PC-9 (cell line): ENCODE measurements at regions not wholly inside any gene's neighbourhood (a gene's known extent, or its start where the extent isn't known, plus 50 kb on each side); places are given as distances from the start of the nearest gene placed in this dataset.

Experiments used
- BruUV-seq: library from RNA; stranded (reverse); fragments of 400-500 nt; replicated peaks from 2 replicates; lab custom pipeline; 2021; lab: Mats Ljungman, UMichigan
- CTCF ChIA-PET: fragments of 300-600 bp; sonication (Branson Sonifier 250); formaldehyde crosslinking; loops from one replicate; lab custom pipeline; 2022; ENCODE audit warnings: antibody characterized with exemption; lab: Charles Lee
- POLR2A ChIA-PET: fragments of 300-600 bp; sonication (Branson Sonifier 250); formaldehyde crosslinking; loops from one replicate; lab custom pipeline; 2022; ENCODE audit warnings: antibody characterized with exemption; ENCODE audit not compliant: unreplicated experiment; lab: Charles Lee
- DNase-seq, 2 experiments: peaks; one replicate each; pipeline versions ENCODE4 v3.0.0 to v3.0.0-alpha.2; 2015 to 2022; ENCODE audit warnings: mixed read lengths in 1 of 2
- H2AFZ ChIP-seq: fragments of 200-600 bp; sonication (generic); 2 replicates; pipeline ENCODE4 v1.8.1; 2017; ENCODE audit warnings: antibody characterized with exemption
- H3F3A ChIP-seq: fragments of 200-600 bp; sonication (generic); 2 replicates; pipeline ENCODE4 v1.8.1; 2017; ENCODE audit warnings: antibody characterized with exemption, mild to moderate bottlenecking, low read depth; ENCODE audit not compliant: insufficient read depth
- H3K27ac ChIP-seq: fragments of 200-600 bp; sonication (generic); 2 replicates; pipeline ENCODE4 v1.6.1; 2016; ENCODE audit warnings: mixed run types
- H3K27me3 ChIP-seq: fragments of 200-600 bp; sonication (generic); 2 replicates; pipeline ENCODE4 v1.6.1; 2016; ENCODE audit warnings: low read depth, mixed run types; ENCODE audit not compliant: insufficient read depth
- H3K36me3 ChIP-seq: fragments of 200-600 bp; sonication (generic); 2 replicates; pipeline ENCODE4 v1.6.1; 2016; ENCODE audit warnings: low read depth, mixed run types
- H3K4me1 ChIP-seq: fragments of 200-600 bp; sonication (generic); replicated peaks from 2 replicates; pipeline ENCODE4 v1.6.1; 2016; ENCODE audit warnings: mixed run types; ENCODE audit not compliant: insufficient read depth
- H3K4me2 ChIP-seq: fragments of 200-600 bp; sonication (generic); 2 replicates; pipeline ENCODE4 v1.6.1; 2017; ENCODE audit warnings: mixed run types
- H3K4me3 ChIP-seq: fragments of 200-600 bp; sonication (generic); 2 replicates; pipeline ENCODE4 v1.6.1; 2016; ENCODE audit warnings: mixed run types
- H3K79me2 ChIP-seq: fragments of 200-600 bp; sonication (generic); 2 replicates; pipeline ENCODE4 v1.6.1; 2017; ENCODE audit warnings: low read depth, mixed run types
- H3K9me2 ChIP-seq: fragments of 200-600 bp; sonication (generic); 2 replicates; pipeline ENCODE4 v1.8.1; 2017; ENCODE audit warnings: mild to moderate bottlenecking; ENCODE audit not compliant: insufficient read depth
- H3K9me3 ChIP-seq: fragments of 200-600 bp; sonication (generic); 2 replicates; pipeline ENCODE4 v1.8.1; 2016; ENCODE audit warnings: low read depth; ENCODE audit not compliant: insufficient read depth
- H4K20me1 ChIP-seq: fragments of 200-600 bp; sonication (generic); 2 replicates; pipeline ENCODE4 v1.8.1; 2017; ENCODE audit not compliant: insufficient read depth
- CTCF ChIP-seq: fragments of 200-600 bp; sonication (generic); conservative IDR thresholded peaks from 2 replicates; pipeline ENCODE4 v1.6.1; 2017; ENCODE audit warnings: mixed run types, antibody characterized with exemption, mild to moderate bottlenecking, moderate library complexity
- EZH2 ChIP-seq: fragments of 200-600 bp; sonication (generic); IDR thresholded peaks from 2 replicates; pipeline ENCODE4 v1.8.0; 2017; ENCODE audit warnings: antibody characterized with exemption, low read depth
- intact Hi-C: fragments of 100-400 bp; cut with micrococcal nuclease; formaldehyde crosslinking; loops from one replicate; pipeline ENCODE4 v1.10.0; 2022; ENCODE audit not compliant: unreplicated experiment

GRCh38 chr4:64588507-64588906, 179.3 kb upstream of the TECRL start:
- TF ChIP-seq EZH2 (no peak), CTCF (no peak)
- POLR2A ChIA-PET = no interaction called here
- Histone ChIP-seq H4K20me1 (no peaks in the 10 kb centered on the region), H3K9me2 (no peaks in the 10 kb centered on the region), H3K36me3 (no peaks in the 10 kb centered on the region), H3F3A (no peaks in the 10 kb centered on the region), H3K9me3 (no peaks in the 10 kb centered on the region), H3K4me3 (no peak overlapping the region), H3K4me2 (no peak overlapping the region), H2AFZ (no peak overlapping the region), H3K79me2 (no peaks in the 10 kb centered on the region), H3K4me1 (no peaks in the 10 kb centered on the region), H3K27me3 (no peaks in the 10 kb centered on the region), H3K27ac (no peak overlapping the region)
- BruUV-seq = no TSS peak
- no peak for DNase-seq
- CTCF ChIA-PET = no interaction called here
- intact Hi-C loops = no loop called here

- H3K79me2 ChIP-seq = no peaks in the 10 kb centered on the region
- CTCF ChIA-PET = no interaction called here
- no peak overlapping the region for H3K27ac ChIP-seq
- no peaks in the 10 kb centered on the region for H4K20me1 ChIP-seq
- H3K4me3 ChIP-seq = no peak overlapping the region
- peak in 1 of 2 experiments; percentile 2 for DNase-seq
- H3K9me3 ChIP-seq = no peaks in the 10 kb centered on the region
- BruUV-seq = no TSS peak
- H3K4me2 ChIP-seq = no peak overlapping the region
- no peak overlapping the region for H2AFZ ChIP-seq
- intact Hi-C loops = no loop called here
- H3K9me2 ChIP-seq = no peaks in the 10 kb centered on the region
- H3K36me3 ChIP-seq = no peaks in the 10 kb centered on the region
- no peaks in the 10 kb centered on the region for H3F3A ChIP-seq
- TF ChIP-seq EZH2 = no peak
- peak; percentile 62 for TF ChIP-seq CTCF
- POLR2A ChIA-PET = no interaction called here
- no peaks in the 10 kb centered on the region for H3K4me1 ChIP-seq
- no peaks in the 10 kb centered on the region for H3K27me3 ChIP-seq
Measured at GRCh38 chr4:64584981-64585557, 175.8 kb upstream of the TECRL start.

- H3K4me1 ChIP-seq = no peaks in the 10 kb centered on the region
- H3K9me3 ChIP-seq = no peaks in the 10 kb centered on the region
- H4K20me1 ChIP-seq = no peaks in the 10 kb centered on the region
- ChIA-PET CTCF (interaction anchor here (0.5 kb wide), 1 partner anchor 14 kb away, joined by 11 read pairs; no protein-coding TSS in a partner anchor), POLR2A (no interaction called here)
- no peak for DNase-seq
- no TSS peak for BruUV-seq
- no peak overlapping the region for H3K27ac ChIP-seq
- TF ChIP-seq CTCF (no peak), EZH2 (no peak)
- H3K79me2 ChIP-seq = no peaks in the 10 kb centered on the region
- no peaks in the 10 kb centered on the region for H3K27me3 ChIP-seq
- H3K36me3 ChIP-seq = no peaks in the 10 kb centered on the region
- no peak overlapping the region for H3K4me3 ChIP-seq
- no peaks in the 10 kb centered on the region for H3F3A ChIP-seq
- H3K4me2 ChIP-seq = no peak overlapping the region
- no peak overlapping the region for H2AFZ ChIP-seq
- intact Hi-C loops = no loop called here
- no peaks in the 10 kb centered on the region for H3K9me2 ChIP-seq
Measured at GRCh38 chr4:64584125-64584524, 174.9 kb upstream of the TECRL start.
